ENCODE measurements at regions not wholly inside any gene's neighbourhood (a gene's known extent, or its start where the extent isn't known, plus 50 kb on each side); places are given as distances from the start of the nearest gene placed in this dataset.

DNA sequence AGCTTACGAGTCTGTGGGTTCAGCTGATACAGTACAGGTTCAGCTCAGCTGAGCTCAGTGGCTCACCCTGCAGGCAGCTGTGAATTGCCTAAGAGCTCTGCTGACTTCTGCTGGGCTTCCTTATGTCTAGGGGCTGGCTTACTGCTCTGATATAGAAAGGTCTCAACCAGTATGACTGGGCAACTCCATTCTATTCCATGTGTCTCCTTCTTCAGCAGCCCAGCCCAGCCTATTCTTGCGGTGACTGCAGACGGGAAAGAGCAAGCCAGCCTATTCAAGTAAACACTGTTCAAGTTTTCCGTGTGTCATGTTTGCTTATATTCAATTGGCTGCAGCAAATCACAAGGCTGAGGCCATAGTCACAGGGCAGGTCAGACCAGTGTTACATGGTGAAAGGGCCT, 615.4 kb upstream of the ZFP42 start:
- TF ChIP-seq, protein P1, sequence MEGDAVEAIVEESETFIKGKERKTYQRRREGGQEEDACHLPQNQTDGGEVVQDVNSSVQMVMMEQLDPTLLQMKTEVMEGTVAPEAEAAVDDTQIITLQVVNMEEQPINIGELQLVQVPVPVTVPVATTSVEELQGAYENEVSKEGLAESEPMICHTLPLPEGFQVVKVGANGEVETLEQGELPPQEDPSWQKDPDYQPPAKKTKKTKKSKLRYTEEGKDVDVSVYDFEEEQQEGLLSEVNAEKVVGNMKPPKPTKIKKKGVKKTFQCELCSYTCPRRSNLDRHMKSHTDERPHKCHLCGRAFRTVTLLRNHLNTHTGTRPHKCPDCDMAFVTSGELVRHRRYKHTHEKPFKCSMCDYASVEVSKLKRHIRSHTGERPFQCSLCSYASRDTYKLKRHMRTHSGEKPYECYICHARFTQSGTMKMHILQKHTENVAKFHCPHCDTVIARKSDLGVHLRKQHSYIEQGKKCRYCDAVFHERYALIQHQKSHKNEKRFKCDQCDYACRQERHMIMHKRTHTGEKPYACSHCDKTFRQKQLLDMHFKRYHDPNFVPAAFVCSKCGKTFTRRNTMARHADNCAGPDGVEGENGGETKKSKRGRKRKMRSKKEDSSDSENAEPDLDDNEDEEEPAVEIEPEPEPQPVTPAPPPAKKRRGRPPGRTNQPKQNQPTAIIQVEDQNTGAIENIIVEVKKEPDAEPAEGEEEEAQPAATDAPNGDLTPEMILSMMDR (IDR thresholded peaks at IDR 0.05; ENCODE audit: extremely low read depth, low read depth, low read length) = peak; percentile 36
- H3K4me3 ChIP-seq (ENCODE audit: insufficient read depth, low read length) = no peak overlapping the region
- H3K27me3 ChIP-seq (ENCODE audit: insufficient read depth, low read length) = no peaks in the 10 kb centered on the region
- no peaks in the 10 kb centered on the region for H3K36me3 ChIP-seq (ENCODE audit: insufficient read depth, low read length)
- no peak overlapping the region for H3K4me2 ChIP-seq (ENCODE audit: insufficient read depth, low read length)
- H4K20me1 ChIP-seq (ENCODE audit: insufficient read depth, low read length) = no peaks in the 10 kb centered on the region
- no peaks in the 10 kb centered on the region for H3K79me2 ChIP-seq (ENCODE audit: insufficient read depth, low read length)
- H3K9me3 ChIP-seq (ENCODE audit: low read depth, low read length) = no peaks in the 10 kb centered on the region
- DNase-seq (ENCODE audit: insufficient read length, low spot score, missing footprints) = no peak
- no peak overlapping the region for H3K27ac ChIP-seq (ENCODE audit: low read depth, low read length)
- no peak overlapping the region for H2AFZ ChIP-seq (ENCODE audit: low read length)
- H3K4me1 ChIP-seq (ENCODE audit: insufficient read depth, low read length) = no peaks in the 10 kb centered on the region

DNA sequence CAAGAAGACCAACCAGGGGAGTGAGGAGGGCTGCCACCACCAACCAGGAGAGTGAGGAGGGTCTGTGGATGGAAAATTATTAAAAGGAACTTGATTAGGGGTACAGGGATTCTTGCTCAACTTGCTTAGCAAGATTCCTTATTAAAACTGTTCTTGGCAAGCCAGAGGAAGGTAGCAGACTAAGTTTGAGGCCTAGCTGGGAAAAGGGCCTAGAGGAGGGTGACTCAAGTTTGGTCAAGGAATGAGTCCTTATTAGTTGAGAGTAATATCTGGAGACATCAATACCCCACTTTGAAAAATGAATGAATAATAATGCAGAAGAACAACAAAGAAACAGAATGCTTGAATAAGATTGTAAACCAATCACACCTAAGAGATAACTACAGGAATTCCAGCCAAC, 612.4 kb upstream of the ZFP42 start:
- H3K4me1 ChIP-seq (ENCODE audit: insufficient read depth, low read length) = no peaks in the 10 kb centered on the region
- H2AFZ ChIP-seq (ENCODE audit: low read length) = no peak overlapping the region
- no peak overlapping the region for H3K4me3 ChIP-seq (ENCODE audit: insufficient read depth, low read length)
- H3K9me3 ChIP-seq (ENCODE audit: low read depth, low read length) = no peaks in the 10 kb centered on the region
- no peaks in the 10 kb centered on the region for H3K79me2 ChIP-seq (ENCODE audit: insufficient read depth, low read length)
- no peak overlapping the region for H3K4me2 ChIP-seq (ENCODE audit: insufficient read depth, low read length)
- no peaks in the 10 kb centered on the region for H4K20me1 ChIP-seq (ENCODE audit: insufficient read depth, low read length)
- H3K27ac ChIP-seq (ENCODE audit: low read depth, low read length) = no peak overlapping the region
- DNase-seq (ENCODE audit: insufficient read length, low spot score, missing footprints) = no peak
- no peaks in the 10 kb centered on the region for H3K27me3 ChIP-seq (ENCODE audit: insufficient read depth, low read length)
- TF ChIP-seq, protein P1 (IDR thresholded peaks at IDR 0.05; ENCODE audit: extremely low read depth, low read depth, low read length) = no peak
- H3K36me3 ChIP-seq (ENCODE audit: insufficient read depth, low read length) = no peaks in the 10 kb centered on the region

DNA sequence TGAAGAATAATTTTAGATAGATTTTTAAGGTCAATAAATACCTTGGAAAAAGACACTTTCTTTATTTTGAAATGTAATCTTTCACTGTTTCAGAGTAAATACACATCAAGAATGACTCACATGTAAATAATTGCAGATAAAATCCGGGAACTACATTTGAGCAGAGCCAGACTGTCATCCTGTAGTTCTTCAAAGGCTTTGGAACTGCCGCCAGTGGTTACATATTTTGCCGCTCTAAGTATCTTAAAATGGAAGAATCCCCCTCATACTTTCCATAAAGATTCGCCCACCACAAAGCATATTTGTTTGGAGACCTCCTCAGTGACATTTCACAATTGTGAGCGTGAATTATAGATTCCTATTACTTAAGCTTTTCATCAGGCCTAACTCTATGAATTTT, 607.8 kb upstream of the ZFP42 start:
- Histone ChIP-seq H3K27me3 (ENCODE audit: insufficient read depth, low read length) (no peaks in the 10 kb centered on the region), H3K4me3 (ENCODE audit: insufficient read depth, low read length) (no peak overlapping the region), H2AFZ (ENCODE audit: low read length) (no peak overlapping the region), H3K79me2 (ENCODE audit: insufficient read depth, low read length) (no peaks in the 10 kb centered on the region), H3K36me3 (ENCODE audit: insufficient read depth, low read length) (no peaks in the 10 kb centered on the region), H3K27ac (ENCODE audit: low read depth, low read length) (no peak overlapping the region), H3K4me1 (ENCODE audit: insufficient read depth, low read length) (no peaks in the 10 kb centered on the region), H3K9me3 (ENCODE audit: low read depth, low read length) (no peaks in the 10 kb centered on the region), H3K4me2 (ENCODE audit: insufficient read depth, low read length) (no peak overlapping the region), H4K20me1 (ENCODE audit: insufficient read depth, low read length) (no peaks in the 10 kb centered on the region)
- TF ChIP-seq, protein P1 (IDR thresholded peaks at IDR 0.05; ENCODE audit: extremely low read depth, low read depth, low read length) = no peak
- DNase-seq (ENCODE audit: insufficient read length, low spot score, missing footprints) = no peak

DNA sequence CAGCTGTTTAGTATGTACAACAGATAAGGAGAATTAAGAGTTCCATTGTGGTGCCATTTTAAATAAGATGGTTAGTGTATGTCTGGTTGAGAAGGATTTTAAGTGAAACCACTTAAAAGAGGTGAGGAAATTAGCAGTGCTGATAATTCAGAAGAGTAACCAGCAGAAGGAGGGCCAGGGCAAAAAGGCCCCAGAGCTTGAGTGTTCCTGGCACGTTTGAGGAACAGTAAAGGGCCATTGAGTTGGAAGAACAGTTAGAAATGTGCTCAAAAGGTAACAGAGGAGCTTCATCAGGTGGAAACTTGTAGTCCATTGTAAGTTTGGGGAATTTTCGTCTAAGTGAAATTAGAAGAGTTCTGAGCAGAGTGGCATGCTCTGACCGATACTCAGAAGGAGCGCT, 606.2 kb upstream of the ZFP42 start:
- no peak overlapping the region for H3K4me2 ChIP-seq (ENCODE audit: insufficient read depth, low read length)
- TF ChIP-seq, protein P1 (IDR thresholded peaks at IDR 0.05; ENCODE audit: extremely low read depth, low read depth, low read length) = no peak

More for the DNA sequence above, 606.2 kb upstream of the ZFP42 start:
- H3K9me3 ChIP-seq (ENCODE audit: low read depth, low read length) = no peaks in the 10 kb centered on the region
- no peak overlapping the region for H2AFZ ChIP-seq (ENCODE audit: low read length)
- no peaks in the 10 kb centered on the region for H4K20me1 ChIP-seq (ENCODE audit: insufficient read depth, low read length)
- H3K27me3 ChIP-seq (ENCODE audit: insufficient read depth, low read length) = no peaks in the 10 kb centered on the region
- no peaks in the 10 kb centered on the region for H3K36me3 ChIP-seq (ENCODE audit: insufficient read depth, low read length)
- H3K27ac ChIP-seq (ENCODE audit: low read depth, low read length) = no peak overlapping the region
- no peaks in the 10 kb centered on the region for H3K79me2 ChIP-seq (ENCODE audit: insufficient read depth, low read length)
- H3K4me1 ChIP-seq (ENCODE audit: insufficient read depth, low read length) = no peaks in the 10 kb centered on the region
- no peak for DNase-seq (ENCODE audit: insufficient read length, low spot score, missing footprints)
- no peak overlapping the region for H3K4me3 ChIP-seq (ENCODE audit: insufficient read depth, low read length)
